Right ventricle myocardium inferior (tissue), 1 donor: ENCODE measurements at regions not wholly inside any gene's neighbourhood (a gene's known extent, or its start where the extent isn't known, plus 50 kb on each side); places are given as distances from the start of the nearest gene placed in this dataset.
"Not testable (repeated sequence)": the region's sequence is repeated elsewhere in the genome, so short reads cannot be mapped to it uniquely, and the experiment has no call there.

Experiments used
- ATAC-seq: fragments of 200-7000 bp; cut with Tn5 transposase; one replicate; pipeline ENCODE4 v1.9.1; 2020; ENCODE audit warnings: mild to moderate bottlenecking, moderate library complexity
- DNase-seq: peaks from one replicate; pipeline ENCODE4 v3.0.0; 2021; ENCODE audit errors: missing footprints
- intact Hi-C: fragments of 100-400 bp; cut with DNase I; formaldehyde crosslinking; loops from one replicate; pipeline ENCODE4 v1.11.0; 2022
- donor health status: DM: no; HTN: yes; CAD: no; lungs with severe emphysema.

GRCh38 chr3:73883497-73883896, 258.8 kb upstream of the PDZRN3 start:
- ATAC-seq, result no peak
- DNase-seq, result no peak
- intact Hi-C loops, result no loop called here

GRCh38 chr3:73874606-73875369, 250.0 kb upstream of the PDZRN3 start:
- DNase-seq, result no peak
- intact Hi-C loops, result loop anchor here (10.0 kb wide), 1 partner anchor 1300 kb away; no protein-coding TSS in a partner anchor
- no peak for ATAC-seq

GRCh38 chr3:73874161-73874560, 249.4 kb upstream of the PDZRN3 start:
- DNase-seq, result no peak
- intact Hi-C loops, result loop anchor here (10.0 kb wide), 1 partner anchor 1301 kb away; no protein-coding TSS in a partner anchor

DNA sequence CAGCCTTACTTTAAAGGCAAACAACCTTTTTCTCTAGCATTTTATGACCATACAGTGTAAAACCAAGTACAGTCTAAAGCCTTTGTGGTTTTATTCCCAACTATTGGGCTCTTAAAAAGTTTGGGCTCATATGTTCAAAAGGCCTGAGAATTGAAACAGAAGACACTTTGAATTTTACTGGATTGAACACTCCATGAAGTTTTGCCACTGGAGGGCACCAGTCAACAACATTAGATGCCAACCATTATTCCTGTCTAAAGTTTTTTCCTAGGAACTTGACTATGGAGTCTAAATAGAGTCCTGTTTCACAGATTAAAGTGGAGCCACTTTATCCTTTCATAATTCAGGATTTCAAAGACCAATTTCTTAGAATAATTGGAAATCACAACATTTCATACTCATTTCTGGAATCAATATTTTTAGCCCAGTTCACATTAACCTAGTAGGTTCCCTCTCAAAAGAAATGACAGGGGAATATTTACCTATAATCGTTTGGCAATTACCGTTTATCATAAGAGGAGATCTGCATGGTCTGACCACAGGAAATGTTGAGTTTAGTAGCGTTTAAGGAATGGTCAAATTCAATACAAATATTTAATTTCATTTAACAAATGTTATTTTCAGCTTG, 244.1 kb upstream of the PDZRN3 start:
- intact Hi-C loops, result no loop called here
- ATAC-seq, result peak; percentile 56

More at GRCh38 chr3:73874161-73874560, 249.4 kb upstream of the PDZRN3 start:
- ATAC-seq, result no peak

DNA sequence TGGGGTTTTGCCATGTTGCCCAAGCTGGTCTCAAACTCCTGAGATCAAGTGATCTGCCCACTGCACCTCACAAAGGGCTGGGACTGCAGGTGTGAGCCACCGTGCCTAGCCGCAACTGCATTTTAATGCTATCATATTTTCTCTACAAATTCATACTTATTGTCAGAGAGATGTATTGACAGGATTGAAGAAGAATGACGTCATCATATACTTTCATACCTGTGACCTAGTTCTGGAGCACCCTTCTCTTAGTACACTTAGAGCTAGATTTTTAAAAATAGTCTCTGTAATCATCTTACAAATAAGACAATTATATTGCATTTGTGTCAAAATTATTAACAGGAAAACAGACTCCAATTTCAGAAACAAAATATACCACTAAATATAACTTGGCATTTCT, 242.8 kb upstream of the PDZRN3 start:
- no peak for ATAC-seq
- intact Hi-C loops, result no loop called here

More for the DNA sequence above, 244.1 kb upstream of the PDZRN3 start:
- no peak for DNase-seq

DNA sequence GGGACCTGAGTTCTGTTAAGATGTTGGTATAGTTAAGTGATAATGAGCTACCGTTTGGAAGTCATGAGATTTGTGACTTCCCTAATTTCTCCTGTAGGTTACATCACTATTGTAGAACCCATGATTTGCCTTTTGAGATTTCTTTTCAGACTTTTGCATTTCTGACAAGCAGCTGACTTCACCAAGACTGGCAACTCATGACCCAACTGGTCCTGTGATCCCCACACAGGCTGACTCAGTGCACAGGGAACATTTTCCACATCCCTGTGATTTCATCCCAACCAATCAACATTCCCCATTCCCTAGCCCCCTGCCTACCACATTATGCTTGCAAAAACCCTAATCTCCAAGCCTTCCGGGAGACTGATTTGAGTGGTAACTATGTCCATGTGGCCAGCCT, 242.1 kb upstream of the PDZRN3 start:
- ATAC-seq (no peak), DNase-seq (no peak)
- intact Hi-C loops, result no loop called here

More for the DNA sequence above, 242.8 kb upstream of the PDZRN3 start:
- DNase-seq, result no peak

DNA sequence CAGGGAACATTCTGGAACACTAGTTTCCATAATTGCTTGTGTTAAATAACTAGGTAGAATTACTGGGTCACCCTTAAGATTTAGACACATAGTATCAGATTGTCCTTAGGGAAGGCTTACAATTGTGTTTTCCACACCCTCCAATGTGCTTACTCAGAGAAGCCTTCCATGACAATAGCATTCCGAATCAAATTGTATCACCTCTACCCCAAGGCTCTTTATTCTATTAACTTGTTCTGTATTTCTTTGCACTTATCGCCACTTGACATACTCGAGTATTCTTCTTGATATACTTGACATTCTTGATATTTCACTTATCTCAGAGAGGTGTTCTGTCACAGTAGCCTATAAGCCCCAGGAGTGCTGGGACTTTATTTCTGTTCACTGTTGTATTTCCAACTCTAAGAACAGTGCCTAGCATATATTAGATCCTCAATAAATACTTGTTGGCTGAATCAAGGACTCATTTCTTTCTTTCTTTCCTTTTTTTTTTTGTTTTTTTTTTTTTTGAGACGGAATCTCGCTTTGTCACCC, 238.9 kb upstream of the PDZRN3 start:
- intact Hi-C loops, result no loop called here
- DNase-seq, result no peak

DNA sequence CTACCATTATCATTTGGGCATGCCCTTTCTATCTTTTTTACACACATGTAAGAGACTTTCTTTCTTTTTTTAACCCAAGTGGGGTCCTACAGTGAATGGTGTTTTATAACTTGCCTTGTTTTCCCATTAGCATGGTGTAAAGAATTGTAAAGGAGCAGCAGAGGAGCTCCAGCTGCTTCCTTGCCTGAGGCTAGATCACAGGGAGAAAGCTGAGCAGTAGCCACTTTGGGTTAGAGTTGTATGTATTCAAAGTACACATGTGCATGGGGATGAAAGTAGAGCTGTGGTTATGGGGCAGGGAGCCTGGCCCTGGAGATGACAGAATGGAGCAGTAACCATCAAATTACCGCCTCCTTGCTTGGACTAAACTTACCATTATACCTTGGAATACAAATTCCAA, 231.1 kb upstream of the PDZRN3 start:
- ATAC-seq (no peak), DNase-seq (no peak)
- intact Hi-C loops, result loop anchor here (10.0 kb wide), 1 partner anchor 751 kb away; no protein-coding TSS in a partner anchor

More for the DNA sequence above, 238.9 kb upstream of the PDZRN3 start:
- ATAC-seq, result peak; percentile 74

DNA sequence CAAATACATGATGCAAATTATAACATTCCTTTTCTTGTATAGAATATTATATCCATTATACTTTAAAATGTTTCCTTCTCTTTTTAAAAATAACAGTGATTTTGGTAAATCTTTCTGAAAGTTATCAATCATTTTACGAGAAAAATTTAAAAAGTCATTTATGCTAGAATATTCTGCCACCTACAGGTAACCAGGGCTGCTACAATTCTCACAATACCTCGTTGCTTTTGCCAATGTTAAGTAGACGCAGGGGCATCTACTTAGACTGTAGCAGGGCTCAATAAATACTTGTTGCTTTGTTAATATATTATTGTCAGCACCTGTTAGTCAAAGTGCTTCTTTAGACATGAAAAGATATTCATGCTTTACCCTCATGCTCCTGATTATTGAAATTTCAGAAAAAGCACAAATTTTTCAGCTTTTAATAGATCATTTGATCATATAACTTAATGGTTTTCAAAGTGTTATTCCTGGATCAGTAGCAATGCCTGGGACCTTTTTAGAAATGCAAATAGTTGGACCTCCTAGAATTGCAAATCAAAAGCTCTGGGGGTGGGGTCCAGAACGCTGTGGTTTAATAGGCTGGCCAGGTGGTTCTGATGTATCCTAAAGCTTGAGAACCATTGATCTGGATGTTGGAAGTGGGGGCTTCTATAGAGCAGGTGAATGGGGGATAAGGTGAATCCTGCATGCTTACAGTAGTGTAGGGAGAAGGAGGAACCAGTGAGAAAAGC, 223.6 kb upstream of the PDZRN3 start:
- intact Hi-C loops, result loop anchor here (5.0 kb wide), 3 partner anchors 56 to 341 kb away; no protein-coding TSS in a partner anchor
- peak; percentile 57 for ATAC-seq

DNA sequence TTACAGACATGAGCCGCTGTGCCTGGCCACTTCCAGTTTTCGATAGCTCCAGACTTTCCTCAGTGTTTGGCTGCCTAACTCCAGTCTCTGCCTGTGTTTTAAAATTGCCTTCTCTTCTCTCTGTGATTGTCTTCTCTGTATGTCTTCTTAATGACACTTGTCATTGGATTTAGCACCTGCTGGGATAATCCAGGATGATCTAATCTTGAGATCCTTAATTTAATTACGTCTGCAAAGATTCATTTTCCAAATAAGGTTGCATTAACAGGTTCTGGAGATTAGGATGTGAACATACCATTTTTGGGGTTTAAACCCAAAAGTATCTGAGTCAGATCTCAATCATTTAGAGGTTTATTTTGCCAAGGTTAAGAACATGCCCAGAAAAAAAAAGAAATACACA, 222.2 kb upstream of the PDZRN3 start:
- ATAC-seq (no peak), DNase-seq (no peak)
- intact Hi-C loops, result loop anchor here (5.0 kb wide), 3 partner anchors 55 to 340 kb away; no protein-coding TSS in a partner anchor

More for the DNA sequence above, 223.6 kb upstream of the PDZRN3 start:
- DNase-seq, result no peak

DNA sequence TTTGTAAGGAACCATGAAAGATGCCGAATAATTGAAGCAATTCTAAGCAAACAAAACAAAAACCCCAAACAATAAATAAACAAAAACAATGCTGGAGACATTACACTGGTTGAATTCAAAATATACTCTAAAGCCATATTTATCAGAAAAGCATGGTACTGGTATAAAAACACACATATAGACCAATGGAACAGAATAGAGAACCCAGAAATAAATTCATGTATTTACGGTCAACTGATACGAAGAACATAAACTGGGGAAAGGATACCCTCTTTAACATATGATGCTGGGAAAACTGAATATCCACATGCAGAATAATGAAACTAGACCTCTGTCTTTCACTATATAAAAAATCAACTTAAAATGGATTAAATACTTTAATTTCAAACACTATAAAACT, 214.3 kb upstream of the PDZRN3 start:
- ATAC-seq (no peak), DNase-seq (no peak)
- intact Hi-C loops, result no loop called here

- intact Hi-C loops, result no loop called here
- ATAC-seq (no peak), DNase-seq (no peak)
Observed at GRCh38 chr3:73835945-73836344, 211.2 kb upstream of the PDZRN3 start.

DNA sequence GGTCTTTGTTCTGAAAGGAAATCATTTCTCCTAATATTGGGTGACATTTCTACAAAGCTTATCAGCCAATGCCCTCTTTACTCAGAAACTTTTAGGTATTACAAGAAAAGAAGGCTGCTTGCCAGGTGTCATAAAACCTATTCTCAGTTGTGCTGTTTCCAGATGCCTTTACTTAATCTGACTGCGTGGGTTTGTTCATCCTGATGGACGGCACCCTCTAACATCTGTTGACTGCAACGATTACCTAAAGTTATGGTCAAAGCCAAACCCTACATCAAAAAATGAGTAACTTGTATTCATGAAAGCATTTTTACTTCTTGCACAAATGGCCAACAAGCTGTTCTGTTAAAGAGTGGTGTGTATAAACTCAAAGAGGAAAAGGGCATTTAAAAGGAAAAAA, 207.7 kb upstream of the PDZRN3 start:
- intact Hi-C loops, result no loop called here
- DNase-seq, result no peak
- ATAC-seq, result no peak

DNA sequence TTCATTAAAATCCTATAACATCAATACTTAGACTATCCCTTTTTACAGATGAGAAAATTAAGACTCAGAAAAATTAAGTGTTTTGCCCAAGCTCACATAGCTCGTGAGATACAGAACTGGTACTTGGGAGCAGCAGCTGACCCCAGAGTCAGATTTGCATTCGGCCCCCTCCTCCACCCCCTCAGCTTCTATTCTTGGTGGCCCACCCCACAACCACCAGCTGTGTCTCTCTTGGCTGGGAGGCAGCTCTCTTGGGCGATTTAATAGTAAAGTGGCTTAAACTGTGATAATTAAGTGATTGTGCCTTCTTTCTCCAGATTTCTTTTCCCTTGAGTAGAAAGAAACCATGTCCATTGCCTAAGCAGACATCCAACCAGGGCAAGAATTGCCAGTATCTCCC, 203.6 kb upstream of the PDZRN3 start:
- DNase-seq (no peak), ATAC-seq (peak; percentile 18)
- intact Hi-C loops, result no loop called here

GRCh38 chr3:73827725-73828211, 203.0 kb upstream of the PDZRN3 start:
- ATAC-seq (peak; percentile 87), DNase-seq (no peak)
- intact Hi-C loops, result no loop called here

DNA sequence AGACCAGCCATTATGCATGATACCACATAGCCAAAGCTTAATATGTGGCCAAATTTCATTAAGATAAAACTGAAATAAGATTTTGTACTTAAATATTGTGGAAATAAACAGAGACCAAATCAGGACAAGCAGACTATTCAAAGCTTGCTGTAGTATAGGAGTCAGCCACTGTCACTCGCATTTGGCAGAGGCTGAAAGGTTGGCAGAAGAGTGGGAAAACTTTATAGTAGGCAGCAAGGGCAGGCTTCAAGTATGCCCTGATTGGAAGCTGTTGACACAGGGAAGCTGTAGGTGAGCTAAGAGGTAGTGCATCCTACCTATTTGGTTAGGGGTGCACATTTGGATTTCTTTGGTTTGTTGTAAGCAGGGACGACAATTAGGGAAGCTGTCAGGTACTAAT, 202.5 kb upstream of the PDZRN3 start:
- intact Hi-C loops, result no loop called here
- DNase-seq, result no peak
- peak; percentile 85 for ATAC-seq

GRCh38 chr3:73820896-73821295, 196.2 kb upstream of the PDZRN3 start:
- DNase-seq, ATAC-seq, intact Hi-C loops: not testable (repeated sequence)

DNA sequence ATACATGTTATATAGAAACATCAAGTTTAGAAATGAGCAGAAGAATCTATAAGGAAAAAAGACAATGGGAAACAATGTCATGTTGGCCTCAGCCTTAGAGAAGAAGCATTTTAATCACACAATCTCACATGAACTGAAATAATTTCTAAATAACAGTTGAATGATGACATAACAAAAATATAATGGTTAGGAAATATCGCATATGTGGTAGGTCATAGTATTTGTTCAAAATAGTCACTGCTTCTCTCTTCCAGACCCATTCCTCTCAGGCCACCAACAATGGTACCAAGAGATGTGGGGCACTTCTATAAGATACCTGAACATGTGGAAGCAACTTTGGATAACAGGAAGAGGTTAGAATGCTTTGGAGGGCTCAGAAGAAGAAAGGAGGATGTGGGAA, 195.7 kb upstream of the PDZRN3 start:
- DNase-seq, result no peak
- intact Hi-C loops, result no loop called here
- ATAC-seq, result no peak

- ATAC-seq (no peak), DNase-seq (no peak)
- intact Hi-C loops, result no loop called here
Observed at GRCh38 chr3:73815966-73816365, 191.2 kb upstream of the PDZRN3 start.
